Calu3 (cell line): ENCODE measurements at regions not wholly inside any gene's neighbourhood (a gene's known extent, or its start where the extent isn't known, plus 50 kb on each side); places are given as distances from the start of the nearest gene placed in this dataset.
"Not testable (repeated sequence)": the region's sequence is repeated elsewhere in the genome, so short reads cannot be mapped to it uniquely, and the experiment has no call there.

Experiments used
- BruUV-seq: library from RNA; stranded (reverse); fragments of 400-500 nt; replicated peaks from 2 replicates; lab custom pipeline; 2021; lab: Mats Ljungman, UMichigan
- CTCF ChIA-PET: fragments of 300-600 bp; sonication (Branson Sonifier 250); formaldehyde crosslinking; loops from one replicate; lab custom pipeline; 2022; ENCODE audit warnings: antibody characterized with exemption; lab: Charles Lee
- DNase-seq: peaks from one replicate; pipeline ENCODE4 v3.0.0; 2022
- H3K27ac Mint-ChIP-seq: one replicate; pipeline ENCODE4 v1.8.0; 2022; ENCODE audit warnings: mixed read lengths; ENCODE audit not compliant: unreplicated experiment
- H3K27me3 Mint-ChIP-seq: one replicate; pipeline ENCODE4 v1.8.0; 2022; ENCODE audit warnings: mixed read lengths; ENCODE audit not compliant: unreplicated experiment
- H3K36me3 Mint-ChIP-seq: one replicate; pipeline ENCODE4 v1.8.0; 2022; ENCODE audit warnings: mild to moderate bottlenecking, moderate library complexity, mixed read lengths; ENCODE audit not compliant: insufficient read depth, unreplicated experiment
- H3K4me1 Mint-ChIP-seq: one replicate; pipeline ENCODE4 v1.8.0; 2022; ENCODE audit warnings: mild to moderate bottlenecking, low read depth, mixed read lengths; ENCODE audit not compliant: unreplicated experiment
- H3K4me3 Mint-ChIP-seq: one replicate; pipeline ENCODE4 v1.8.0; 2022; ENCODE audit warnings: mild to moderate bottlenecking, low read depth, moderate library complexity, mixed read lengths; ENCODE audit not compliant: unreplicated experiment
- H3K9me3 Mint-ChIP-seq: one replicate; pipeline ENCODE4 v1.8.0; 2022; ENCODE audit warnings: low read depth, mixed read lengths; ENCODE audit not compliant: unreplicated experiment
- intact Hi-C: fragments of 100-400 bp; cut with micrococcal nuclease; formaldehyde crosslinking; loops from one replicate; pipeline ENCODE4 v1.10.0; 2022; ENCODE audit not compliant: unreplicated experiment
- TF ChIP-seq, protein P1 (sequence below): fragments of 200-600 bp; IDR thresholded peaks from one replicate; pipeline ENCODE4 v1.8.0; 2022; ENCODE audit warnings: antibody characterized with exemption; ENCODE audit not compliant: unreplicated experiment

DNA sequence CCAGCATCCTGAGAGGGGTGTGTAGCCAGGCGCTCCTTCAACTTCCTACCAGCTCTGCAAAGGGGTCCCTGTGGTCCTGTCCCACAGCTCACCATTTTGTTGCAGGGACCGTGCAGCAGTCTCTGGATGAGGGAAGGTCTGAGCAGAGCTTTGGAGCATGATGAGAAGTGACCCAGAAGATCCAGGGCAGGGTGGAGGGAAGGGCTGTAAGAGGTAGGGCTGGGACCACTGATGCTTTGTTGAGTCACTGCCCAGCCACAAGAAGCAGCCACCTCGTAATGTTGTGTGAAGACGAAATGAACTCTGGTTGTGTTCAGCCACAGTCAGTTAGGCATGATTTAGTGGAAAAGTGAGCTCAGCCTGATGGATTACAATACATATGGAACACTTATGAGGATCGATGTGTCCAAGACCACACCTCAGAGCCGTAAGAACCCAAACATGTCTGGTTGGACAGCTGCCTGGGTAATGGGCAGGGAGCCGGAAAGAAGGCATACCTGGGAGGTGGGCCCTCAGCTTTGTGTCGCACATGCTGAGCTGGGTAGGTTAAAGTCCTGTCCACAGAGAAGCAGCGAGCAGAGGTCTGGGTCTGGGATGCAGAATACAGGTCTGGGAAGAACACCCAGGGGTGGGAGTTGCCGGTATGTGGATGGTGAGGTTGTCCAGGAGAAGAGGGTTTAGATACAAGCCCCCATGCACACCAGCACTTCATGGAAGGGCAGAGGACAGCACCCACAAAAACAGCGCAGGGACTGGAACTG is 250.1 kb downstream of the GADD45G start:
- DNase-seq, result no peak
- CTCF ChIA-PET, result no interaction called here
- intact Hi-C loops, result no loop called here
- no TSS peak for BruUV-seq
- no peaks in the 10 kb centered on the region for H3K9me3 Mint-ChIP-seq
- TF ChIP-seq, protein P1, sequence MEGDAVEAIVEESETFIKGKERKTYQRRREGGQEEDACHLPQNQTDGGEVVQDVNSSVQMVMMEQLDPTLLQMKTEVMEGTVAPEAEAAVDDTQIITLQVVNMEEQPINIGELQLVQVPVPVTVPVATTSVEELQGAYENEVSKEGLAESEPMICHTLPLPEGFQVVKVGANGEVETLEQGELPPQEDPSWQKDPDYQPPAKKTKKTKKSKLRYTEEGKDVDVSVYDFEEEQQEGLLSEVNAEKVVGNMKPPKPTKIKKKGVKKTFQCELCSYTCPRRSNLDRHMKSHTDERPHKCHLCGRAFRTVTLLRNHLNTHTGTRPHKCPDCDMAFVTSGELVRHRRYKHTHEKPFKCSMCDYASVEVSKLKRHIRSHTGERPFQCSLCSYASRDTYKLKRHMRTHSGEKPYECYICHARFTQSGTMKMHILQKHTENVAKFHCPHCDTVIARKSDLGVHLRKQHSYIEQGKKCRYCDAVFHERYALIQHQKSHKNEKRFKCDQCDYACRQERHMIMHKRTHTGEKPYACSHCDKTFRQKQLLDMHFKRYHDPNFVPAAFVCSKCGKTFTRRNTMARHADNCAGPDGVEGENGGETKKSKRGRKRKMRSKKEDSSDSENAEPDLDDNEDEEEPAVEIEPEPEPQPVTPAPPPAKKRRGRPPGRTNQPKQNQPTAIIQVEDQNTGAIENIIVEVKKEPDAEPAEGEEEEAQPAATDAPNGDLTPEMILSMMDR, result no peak
- H3K27ac Mint-ChIP-seq, result no peak overlapping the region
- H3K4me1 Mint-ChIP-seq, result no peaks in the 10 kb centered on the region
- H3K36me3 Mint-ChIP-seq, result no peaks in the 10 kb centered on the region
- no peak overlapping the region for H3K4me3 Mint-ChIP-seq
- peaks cover 100% of the 10 kb centered on the region for H3K27me3 Mint-ChIP-seq

DNA sequence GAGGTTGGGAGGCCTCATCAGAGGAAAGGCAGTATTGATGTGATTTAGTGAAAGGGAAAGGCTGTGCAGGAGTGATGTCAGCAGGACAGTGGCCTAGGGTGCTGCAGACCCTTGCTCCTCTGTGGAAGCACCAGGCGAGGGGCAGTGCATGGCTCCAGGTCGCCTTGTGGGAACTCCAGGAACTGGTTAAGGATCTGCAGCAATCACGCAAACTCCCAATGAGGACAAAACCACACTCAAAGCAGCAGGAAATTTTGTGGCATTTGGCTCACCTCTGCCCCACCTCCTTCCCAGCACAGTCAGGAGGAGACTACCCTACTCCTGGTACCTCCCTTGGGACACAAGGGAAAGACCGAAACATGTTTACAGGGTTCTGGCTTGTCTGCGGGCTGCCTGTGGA is 251.5 kb downstream of the GADD45G start:
- H3K4me1 Mint-ChIP-seq, intact Hi-C loops, H3K4me3 Mint-ChIP-seq, BruUV-seq, CTCF ChIA-PET, DNase-seq, H3K27ac Mint-ChIP-seq, H3K9me3 Mint-ChIP-seq, H3K36me3 Mint-ChIP-seq: not testable (repeated sequence)
- H3K27me3 Mint-ChIP-seq, result peaks cover 100% of the 10 kb centered on the region

DNA sequence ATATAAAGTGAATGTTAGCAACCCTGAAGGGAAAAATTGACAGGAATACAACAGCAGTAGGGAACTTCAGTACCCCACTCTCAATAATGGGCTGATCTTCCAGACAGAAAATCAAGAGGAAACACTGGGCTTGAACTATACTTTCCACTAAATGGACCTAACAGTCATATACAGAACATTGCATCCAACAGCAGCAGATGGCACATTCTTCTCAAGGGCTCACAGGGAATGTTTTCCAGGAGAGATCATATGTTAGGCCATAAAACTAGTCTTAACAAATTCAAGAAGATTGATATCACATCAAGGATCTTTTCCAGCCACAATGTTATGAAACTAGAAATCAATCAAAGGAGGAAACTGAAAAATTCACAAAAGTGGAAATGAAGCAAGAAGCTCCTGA is 252.1 kb downstream of the GADD45G start:
- H3K4me1 Mint-ChIP-seq, DNase-seq, H3K4me3 Mint-ChIP-seq, H3K27ac Mint-ChIP-seq, H3K9me3 Mint-ChIP-seq, H3K36me3 Mint-ChIP-seq, intact Hi-C loops, CTCF ChIA-PET, BruUV-seq: not testable (repeated sequence)
- peaks cover 100% of the 10 kb centered on the region for H3K27me3 Mint-ChIP-seq

DNA sequence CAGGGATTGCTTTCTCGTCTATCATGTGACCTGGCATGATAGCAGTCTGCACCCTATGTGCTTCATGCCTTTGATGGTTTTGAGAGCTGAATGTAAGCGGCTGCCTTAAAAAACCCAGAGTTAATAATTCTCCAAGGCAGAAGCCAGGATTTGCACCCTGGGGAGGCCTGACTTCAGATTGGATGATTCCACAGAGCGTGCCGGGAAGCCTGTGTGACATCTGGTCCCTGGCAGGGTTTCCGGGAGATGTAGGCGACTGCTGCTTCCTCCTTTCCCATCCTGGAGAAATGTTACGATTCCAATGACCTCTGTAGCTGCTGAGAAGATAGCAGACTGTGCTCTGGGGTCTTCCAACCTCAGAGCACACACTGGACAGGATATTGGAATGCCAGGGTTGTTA is 255.0 kb downstream of the GADD45G start:
- BruUV-seq, CTCF ChIA-PET, H3K4me1 Mint-ChIP-seq, H3K4me3 Mint-ChIP-seq, H3K9me3 Mint-ChIP-seq, H3K36me3 Mint-ChIP-seq, intact Hi-C loops, DNase-seq, H3K27ac Mint-ChIP-seq: not testable (repeated sequence)
- peaks cover 100% of the 10 kb centered on the region for H3K27me3 Mint-ChIP-seq

DNA sequence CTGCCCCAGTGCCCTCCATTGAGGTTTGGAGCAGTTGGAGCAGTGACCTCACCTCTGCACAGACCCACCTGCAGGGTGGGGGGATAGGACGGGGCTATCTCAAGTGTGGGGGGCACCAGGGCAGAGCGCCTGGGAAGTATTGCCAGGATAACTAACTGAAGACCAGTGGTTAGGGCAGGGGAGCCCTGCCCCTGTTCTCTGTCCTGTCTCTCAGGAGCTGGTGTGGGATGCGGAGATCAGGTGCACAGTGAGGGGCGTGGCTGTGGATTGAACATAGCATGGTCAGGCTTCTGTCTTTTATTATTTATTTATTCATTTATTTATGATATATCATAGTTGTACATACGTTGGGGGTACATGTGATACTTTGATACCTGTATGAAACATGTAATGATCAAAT is 256.6 kb downstream of the GADD45G start:
- CTCF ChIA-PET, H3K4me1 Mint-ChIP-seq, H3K4me3 Mint-ChIP-seq, DNase-seq, H3K36me3 Mint-ChIP-seq, intact Hi-C loops, H3K9me3 Mint-ChIP-seq, H3K27ac Mint-ChIP-seq, BruUV-seq: not testable (repeated sequence)
- peaks cover 100% of the 10 kb centered on the region for H3K27me3 Mint-ChIP-seq

DNA sequence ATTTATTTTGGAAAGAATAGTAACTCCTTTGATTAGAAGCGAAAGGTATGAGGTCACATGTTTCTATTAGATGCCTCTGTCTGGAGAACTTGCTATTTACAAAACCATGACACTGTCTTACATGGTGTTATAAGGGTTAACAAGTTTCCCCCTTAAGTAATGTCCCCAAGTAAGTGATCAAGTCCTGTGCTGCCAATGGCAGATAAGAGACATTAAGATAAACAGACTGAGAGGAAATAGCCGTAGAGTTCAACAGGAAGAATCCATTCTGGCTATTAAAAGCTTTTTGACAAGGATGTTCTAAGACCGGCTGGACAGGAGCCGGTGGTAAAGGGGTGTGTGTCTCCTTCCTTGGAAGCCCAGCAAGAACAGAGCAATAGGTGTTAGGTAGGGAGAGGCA is 257.5 kb downstream of the GADD45G start:
- Mint-ChIP-seq H3K27ac (no peak overlapping the region), H3K9me3 (no peaks in the 10 kb centered on the region), H3K4me1 (no peaks in the 10 kb centered on the region), H3K4me3 (no peak overlapping the region), H3K27me3 (peaks cover 95% of the 10 kb centered on the region), H3K36me3 (no peaks in the 10 kb centered on the region)
- TF ChIP-seq, protein P1, result no peak
- DNase-seq, result no peak
- no TSS peak for BruUV-seq
- intact Hi-C loops, result no loop called here
- CTCF ChIA-PET, result no interaction called here
